GM18867 (cell line): ENCODE measurements at regions not wholly inside any gene's neighbourhood (a gene's known extent, or its start where the extent isn't known, plus 50 kb on each side); places are given as distances from the start of the nearest gene placed in this dataset.
"Not testable (repeated sequence)": the region's sequence is repeated elsewhere in the genome, so short reads cannot be mapped to it uniquely, and the experiment has no call there.

ENCODE experiments used
- ATAC-seq: cut with Tn5 transposase; IDR thresholded peaks from one replicate; pipeline ENCODE4 v1.9.1; 2021; ENCODE audit warnings: mild to moderate bottlenecking, moderate library complexity; ENCODE audit not compliant: unreplicated experiment

- ATAC-seq, result no peak
These were observed 275.3 kb upstream of the UBE2E3 start for GRCh38 chr2:180705122-180705521.

DNA sequence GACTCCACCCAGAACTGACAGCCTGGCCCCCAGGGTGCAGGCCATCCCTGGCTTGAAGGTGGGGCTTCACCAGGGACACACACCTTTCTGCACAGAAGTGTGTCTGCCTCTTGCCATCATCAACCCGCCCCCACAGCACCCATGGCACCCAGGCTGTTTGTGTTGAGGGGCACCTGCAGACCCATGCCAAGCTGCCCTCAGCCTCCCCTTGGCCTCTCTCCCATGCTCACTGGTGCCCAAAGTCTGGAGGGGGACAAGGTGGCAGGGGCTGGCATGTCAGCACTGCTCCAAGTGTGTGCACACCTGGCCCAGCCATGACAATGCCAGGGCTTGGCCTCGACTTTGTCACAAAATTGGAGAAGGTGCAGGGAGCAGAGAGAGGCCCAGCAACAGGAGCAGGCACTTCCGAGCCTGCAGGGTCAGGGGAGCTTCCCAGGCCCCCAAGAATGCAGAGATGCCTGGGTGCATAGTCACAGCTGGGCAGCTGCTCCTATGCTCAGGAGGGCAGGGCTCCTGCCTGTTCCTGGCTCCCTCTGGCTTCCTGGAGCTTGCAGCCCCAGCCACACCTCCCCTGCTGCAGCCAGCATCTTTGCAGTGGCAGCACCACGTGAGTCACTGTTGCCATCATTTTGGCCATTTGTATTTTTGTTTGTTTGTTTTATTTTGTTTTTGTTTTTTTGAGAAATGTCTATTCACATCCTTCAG is 280.6 kb upstream of the UBE2E3 start:
- ATAC-seq, result no peak

- no peak for ATAC-seq
These were observed 281.7 kb upstream of the UBE2E3 start for GRCh38 chr2:180698668-180699067.

- no peak for ATAC-seq
These were observed 284.6 kb upstream of the UBE2E3 start for GRCh38 chr2:180695586-180696401.

DNA sequence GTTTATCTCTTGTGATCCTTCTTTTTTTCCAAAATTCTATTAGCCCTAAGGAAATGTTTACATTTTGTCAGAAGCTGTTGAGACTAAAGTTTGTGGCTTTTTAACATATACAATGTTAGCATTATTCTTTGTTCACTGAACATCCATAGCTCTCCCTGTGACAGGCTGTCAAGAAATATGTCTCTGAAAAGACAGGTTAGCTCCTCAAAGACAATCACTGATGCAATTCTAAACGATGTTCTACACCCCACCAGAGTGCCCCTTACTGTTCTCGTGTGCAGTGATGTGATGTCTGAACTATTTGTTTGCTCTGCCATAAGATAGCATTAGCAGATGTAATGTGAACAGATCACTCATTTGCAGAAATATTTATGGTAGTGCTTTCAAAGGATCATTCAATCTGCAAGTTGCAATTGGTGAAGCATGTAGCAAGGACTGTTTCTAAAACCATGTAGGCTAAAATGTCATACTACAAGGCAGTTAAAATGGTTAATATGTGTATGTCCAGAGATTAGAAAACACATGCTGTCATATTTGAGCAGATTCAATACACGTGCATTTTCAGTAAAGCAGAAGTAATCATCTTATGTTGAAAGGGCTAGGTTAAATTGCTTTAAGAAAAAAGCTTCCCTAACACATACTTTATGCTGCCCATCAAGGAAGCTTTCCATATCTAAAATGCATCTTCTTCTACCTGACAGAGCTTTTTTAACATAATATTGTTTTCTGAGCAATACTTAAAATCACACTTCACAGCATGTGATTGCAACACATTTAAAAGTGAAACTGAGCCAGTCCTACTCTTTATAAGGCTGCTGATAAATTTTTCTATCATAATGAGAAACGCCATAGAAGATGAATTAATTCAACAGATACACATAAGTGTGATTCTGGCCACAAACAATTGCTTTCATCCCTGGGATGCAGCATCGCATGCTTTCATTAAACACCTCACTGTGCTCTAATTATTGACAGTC is 285.7 kb upstream of the UBE2E3 start:
- no peak for ATAC-seq

DNA sequence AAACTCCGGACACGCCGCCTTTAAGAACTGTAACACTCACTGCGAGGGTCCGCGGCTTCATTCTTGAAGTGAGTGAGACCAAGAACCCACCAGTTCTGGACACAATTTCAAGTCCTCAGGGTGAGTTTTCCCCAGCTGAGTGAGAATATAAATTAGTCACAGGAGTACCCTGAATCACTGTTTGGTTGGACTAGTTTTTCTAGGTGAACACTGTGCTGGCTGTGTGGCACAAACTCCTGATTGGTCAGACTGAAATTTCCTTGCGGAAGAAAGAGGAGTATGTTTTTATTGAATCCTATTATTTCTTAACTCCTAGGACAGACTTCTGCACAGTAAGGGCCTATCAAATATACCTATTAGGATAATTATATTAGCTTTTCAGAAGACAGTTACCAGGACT is 288.1 kb upstream of the UBE2E3 start:
- no peak for ATAC-seq

GRCh38 chr2:180691855-180692223 is 288.6 kb upstream of the UBE2E3 start:
- not testable (repeated sequence) for ATAC-seq

- ATAC-seq, result not testable (repeated sequence)
These were observed 289.1 kb upstream of the UBE2E3 start for GRCh38 chr2:180691186-180691854.

- no peak for ATAC-seq
These were observed 289.8 kb upstream of the UBE2E3 start for GRCh38 chr2:180690611-180691010.

DNA sequence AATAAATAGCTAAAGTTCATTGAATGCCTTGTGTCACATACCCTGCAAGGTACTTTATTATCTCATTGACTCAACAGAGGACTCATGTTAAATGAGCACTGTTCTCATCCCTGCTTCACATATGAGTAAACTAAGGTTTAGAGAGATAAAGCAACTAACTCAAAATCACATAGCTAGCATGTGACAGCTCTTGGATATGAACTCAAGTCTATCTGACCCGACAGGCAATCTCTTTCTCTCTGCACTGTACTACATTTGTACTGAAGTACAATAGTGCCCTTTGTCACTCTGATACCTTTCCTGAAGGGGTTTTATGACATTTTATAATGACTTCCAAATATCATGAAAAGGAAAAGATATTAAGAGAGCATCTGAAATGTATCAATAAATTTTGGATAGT is 297.5 kb upstream of the UBE2E3 start:
- ATAC-seq, result no peak

- ATAC-seq, result no peak
These were observed 300.7 kb upstream of the UBE2E3 start for GRCh38 chr2:180679693-180680092.

DNA sequence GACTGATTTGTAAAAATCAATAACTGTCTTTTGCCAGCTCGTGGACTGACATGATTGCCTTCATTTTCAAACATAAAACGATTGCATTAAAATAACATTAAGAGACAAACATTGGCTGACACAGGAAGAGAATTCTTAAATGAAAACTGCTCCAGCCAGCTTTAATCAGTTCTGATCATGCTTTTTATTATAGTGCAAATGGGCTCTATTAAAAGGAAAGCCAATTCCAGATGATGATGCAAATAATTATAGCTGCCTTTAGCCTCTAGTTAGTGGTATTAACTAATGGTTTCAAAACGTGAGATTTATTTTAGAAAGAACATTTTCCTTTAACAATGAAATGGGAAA is 301.8 kb upstream of the UBE2E3 start:
- no peak for ATAC-seq

- ATAC-seq, result no peak
These were observed 302.3 kb upstream of the UBE2E3 start for GRCh38 chr2:180677930-180678624.

DNA sequence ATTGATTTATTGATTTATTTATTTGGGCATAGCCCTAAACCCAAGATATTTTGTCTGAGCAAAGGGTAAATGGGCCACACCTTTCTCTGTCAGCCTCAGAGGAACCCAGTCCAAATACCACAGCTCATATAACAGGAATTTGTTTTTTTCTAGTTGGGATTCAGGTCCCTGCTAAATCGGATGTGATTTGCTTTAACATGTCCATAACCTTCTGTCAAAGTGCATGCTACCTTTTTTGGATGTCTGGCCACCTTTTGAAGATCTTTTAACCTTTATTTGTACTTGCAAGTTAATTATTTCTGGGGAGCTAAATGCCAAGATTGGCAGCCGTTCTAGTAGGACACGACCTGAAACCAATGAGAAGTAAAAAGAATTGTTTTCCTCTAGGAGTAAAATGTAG is 303.2 kb upstream of the UBE2E3 start:
- ATAC-seq, result no peak

- ATAC-seq, result no peak
These were observed 303.8 kb upstream of the UBE2E3 start for GRCh38 chr2:180676520-180677025.

- no peak for ATAC-seq
These were observed 305.2 kb upstream of the UBE2E3 start for GRCh38 chr2:180675170-180675569.

DNA sequence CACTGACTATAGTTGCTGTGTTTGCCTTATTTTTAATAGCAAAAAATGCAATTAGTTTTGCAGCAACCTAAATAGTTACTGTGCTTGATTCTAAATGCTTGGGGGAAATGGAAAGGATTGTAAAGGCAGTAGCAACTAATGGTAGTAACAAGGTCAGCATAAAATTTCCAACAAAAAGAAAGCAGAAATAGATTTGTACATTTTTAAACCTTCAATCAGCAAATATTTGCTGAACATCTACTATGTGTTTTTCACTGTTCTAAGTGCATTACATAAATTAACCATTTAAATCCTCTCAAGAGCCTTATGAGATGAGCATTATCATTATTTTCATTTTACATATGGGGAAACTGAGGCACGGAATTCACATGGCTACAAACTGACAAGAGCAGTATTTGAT is 308.0 kb upstream of the UBE2E3 start:
- no peak for ATAC-seq

- no peak for ATAC-seq
These were observed 310.0 kb upstream of the UBE2E3 start for GRCh38 chr2:180670302-180671003.

DNA sequence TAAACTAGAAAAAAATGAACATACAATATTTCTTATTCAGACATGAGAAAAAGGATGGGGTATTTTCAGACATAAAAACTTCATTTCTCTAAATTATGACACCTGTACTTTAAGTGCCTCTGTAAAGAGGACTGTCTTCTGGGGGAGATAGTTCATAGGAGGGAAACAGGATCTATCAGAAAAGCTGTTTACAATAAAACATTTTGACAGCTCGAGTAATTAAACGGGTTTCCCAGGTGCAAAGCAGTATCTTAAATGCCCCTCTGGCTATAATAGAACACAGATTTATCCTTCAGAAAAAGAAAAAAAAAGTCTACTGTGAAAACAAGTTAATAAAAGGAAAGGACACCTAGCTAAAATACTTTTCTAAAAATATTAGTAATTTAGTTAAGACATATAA is 311.4 kb upstream of the UBE2E3 start:
- no peak for ATAC-seq
